ENCODE measurements at regions not wholly inside any gene's neighbourhood (a gene's known extent, or its start where the extent isn't known, plus 50 kb on each side); places are given as distances from the start of the nearest gene placed in this dataset.

DNA sequence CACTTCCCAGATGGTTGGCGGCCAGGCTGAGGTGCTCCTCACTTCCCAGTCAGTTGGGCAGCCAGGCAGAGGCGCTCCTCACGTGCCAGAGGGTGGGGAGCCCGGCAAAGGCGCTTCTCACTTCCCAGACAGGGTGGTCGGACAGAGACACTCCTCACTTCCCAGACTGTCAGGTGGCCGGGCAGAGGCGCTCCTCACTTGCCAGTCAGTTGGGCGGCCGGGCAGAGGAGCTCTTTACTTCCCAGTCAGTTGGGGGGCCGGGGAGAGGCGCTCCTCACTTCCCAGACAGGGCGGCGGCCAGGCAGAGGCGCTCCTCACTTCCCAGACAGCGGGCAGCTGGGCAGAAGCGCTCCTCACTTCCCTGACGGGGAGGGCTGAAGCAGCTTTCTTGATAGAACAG lies 143.0 kb upstream of the ARID2 start:
- TF ChIP-seq, protein P1, sequence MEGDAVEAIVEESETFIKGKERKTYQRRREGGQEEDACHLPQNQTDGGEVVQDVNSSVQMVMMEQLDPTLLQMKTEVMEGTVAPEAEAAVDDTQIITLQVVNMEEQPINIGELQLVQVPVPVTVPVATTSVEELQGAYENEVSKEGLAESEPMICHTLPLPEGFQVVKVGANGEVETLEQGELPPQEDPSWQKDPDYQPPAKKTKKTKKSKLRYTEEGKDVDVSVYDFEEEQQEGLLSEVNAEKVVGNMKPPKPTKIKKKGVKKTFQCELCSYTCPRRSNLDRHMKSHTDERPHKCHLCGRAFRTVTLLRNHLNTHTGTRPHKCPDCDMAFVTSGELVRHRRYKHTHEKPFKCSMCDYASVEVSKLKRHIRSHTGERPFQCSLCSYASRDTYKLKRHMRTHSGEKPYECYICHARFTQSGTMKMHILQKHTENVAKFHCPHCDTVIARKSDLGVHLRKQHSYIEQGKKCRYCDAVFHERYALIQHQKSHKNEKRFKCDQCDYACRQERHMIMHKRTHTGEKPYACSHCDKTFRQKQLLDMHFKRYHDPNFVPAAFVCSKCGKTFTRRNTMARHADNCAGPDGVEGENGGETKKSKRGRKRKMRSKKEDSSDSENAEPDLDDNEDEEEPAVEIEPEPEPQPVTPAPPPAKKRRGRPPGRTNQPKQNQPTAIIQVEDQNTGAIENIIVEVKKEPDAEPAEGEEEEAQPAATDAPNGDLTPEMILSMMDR (conservative IDR thresholded peaks at IDR 0.05; ENCODE audit: low read depth, low read length): no peak
- no peak for TF ChIP-seq EZH2 (IDR thresholded peaks at IDR 0.05; ENCODE audit: borderline replicate concordance, low read depth, low read length, poor library complexity, severe bottlenecking)

Measured in A673 (cell line).